SK-N-SH (cell line): ENCODE measurements at regions not wholly inside any gene's neighbourhood (a gene's known extent, or its start where the extent isn't known, plus 50 kb on each side); places are given as distances from the start of the nearest gene placed in this dataset.

Source experiments
- CTCF ChIA-PET: fragments of 300-600, 350-600 bp; formaldehyde crosslinking; extraction: SDS; loops from one replicate; lab custom pipeline; 2021; lab: Yijun Ruan, JAX
- POLR2A ChIA-PET: fragments of 350-600 bp; sonication (Branson Sonifier 250); formaldehyde crosslinking; extraction: SDS; loops from one replicate; lab custom pipeline; 2020; ENCODE audit warnings: antibody characterized with exemption, inconsistent platforms; lab: Yijun Ruan, JAX
- DNase-seq: peaks from one replicate; pipeline ENCODE4 v3.0.0; 2012
- H2AFZ ChIP-seq: fragments of 200-600 bp; sonication (generic); 2 replicates; pipeline ENCODE4 v1.8.1; 2016; ENCODE audit warnings: antibody characterized with exemption, mild to moderate bottlenecking, low read depth
- H3F3A ChIP-seq: fragments of 200-600 bp; sonication (generic); replicated peaks from 2 replicates; pipeline ENCODE3; 2016; ENCODE audit warnings: antibody characterized with exemption, mild to moderate bottlenecking; ENCODE audit not compliant: insufficient read depth
- H3K27ac ChIP-seq, 2 experiments: fragments of 200-500 bp in 1 of 2; fragments of 200-600 bp in 1 of 2; sonication (Bioruptor generic) in 1 of 2; sonication (generic), shearing (Covaris generic) in 1 of 2; 2 replicates each; pipeline versions ENCODE4 v1.5.1 to v1.6.1; 2014 to 2016; ENCODE audit warnings: low read depth in 2 of 2, inconsistent platforms in 1 of 2, low read length in 1 of 2, mild to moderate bottlenecking in 1 of 2, mixed read lengths in 1 of 2
- H3K27me3 ChIP-seq: fragments of 200-600 bp; sonication (generic), shearing (Covaris generic); 2 replicates; pipeline ENCODE4 v1.6.1; 2016; ENCODE audit warnings: mixed run types; ENCODE audit not compliant: insufficient read depth
- H3K36me3 ChIP-seq, 2 experiments: fragments of 200-500 bp in 1 of 2; fragments of 200-600 bp in 1 of 2; sonication (Bioruptor generic) in 1 of 2; sonication (generic) in 1 of 2; replicated peaks in 1 of 2; 2 replicates each; pipeline versions ENCODE3 to v1.5.1; 2014 to 2016; ENCODE audit warnings: low read length in 1 of 2, mild to moderate bottlenecking in 1 of 2; ENCODE audit not compliant: insufficient read depth in 2 of 2, control insufficient read depth in 1 of 2
- H3K4me1 ChIP-seq, 2 experiments: fragments of 200-500 bp in 1 of 2; fragments of 200-600 bp in 1 of 2; sonication (Bioruptor generic) in 1 of 2; sonication (generic), shearing (Covaris generic) in 1 of 2; 2 replicates each; pipeline versions ENCODE4 v1.5.1 to v1.6.1; 2014 to 2016; ENCODE audit warnings: low read depth in 1 of 2, low read length in 1 of 2, mixed run types in 1 of 2; ENCODE audit not compliant: insufficient read depth in 2 of 2, control insufficient read depth in 1 of 2
- H3K4me2 ChIP-seq: fragments of 200-600 bp; sonication (generic), shearing (Covaris generic); 2 replicates; pipeline ENCODE4 v1.6.1; 2017; ENCODE audit warnings: mixed run types
- H3K4me3 ChIP-seq, 2 experiments: fragments of 200-500 bp in 1 of 2; fragments of 200-600 bp in 1 of 2; sonication (Bioruptor generic) in 1 of 2; sonication (generic), shearing (Covaris generic) in 1 of 2; 2 replicates each; pipeline versions ENCODE4 v1.5.1 to v1.8.1; 2014 to 2016; ENCODE audit warnings: low read depth in 2 of 2, inconsistent platforms in 1 of 2, low read length in 1 of 2, mild to moderate bottlenecking in 1 of 2, mixed read lengths in 1 of 2, moderate library complexity in 1 of 2
- H3K79me2 ChIP-seq: fragments of 200-600 bp; sonication (generic); 2 replicates; pipeline ENCODE4 v1.8.1; 2017; ENCODE audit warnings: mild to moderate bottlenecking; ENCODE audit not compliant: insufficient read depth
- H3K9ac ChIP-seq: fragments of 200-600 bp; sonication (generic); 2 replicates; pipeline ENCODE4 v1.6.1; 2017; ENCODE audit warnings: mixed run types
- H3K9me2 ChIP-seq: fragments of 200-600 bp; sonication (generic); 2 replicates; pipeline ENCODE4 v1.6.1; 2017; ENCODE audit warnings: mixed run types
- H3K9me3 ChIP-seq: fragments of 200-600 bp; sonication (generic); 2 replicates; pipeline ENCODE4 v1.6.1; 2017; ENCODE audit warnings: mixed run types, mild to moderate bottlenecking, moderate library complexity
- H4K20me1 ChIP-seq: fragments of 200-600 bp; sonication (generic); 2 replicates; pipeline ENCODE4 v1.6.1; 2017; ENCODE audit warnings: mild to moderate bottlenecking, mixed run types; ENCODE audit not compliant: insufficient read depth
- EP300 ChIP-seq, 2 experiments: IDR thresholded peaks; 2 replicates each; pipeline versions ENCODE4 v1.4.0 to v1.6.1; 2012; ENCODE audit warnings: borderline replicate concordance in 1 of 2, low read depth in 1 of 2, low read length in 1 of 2
- EZH2phosphoT487 ChIP-seq: fragments of 200-600 bp; sonication (generic); IDR thresholded peaks from 2 replicates; pipeline ENCODE4 v1.6.1; 2017; ENCODE audit warnings: low read depth, mixed run types, mild to moderate bottlenecking, antibody characterized with exemption, moderate library complexity, borderline replicate concordance
- FOSL2 ChIP-seq: IDR thresholded peaks from 2 replicates; pipeline ENCODE4 v1.4.0; 2012; ENCODE audit warnings: low read depth, mild to moderate bottlenecking, moderate library complexity, borderline replicate concordance
- FOXJ3 ChIP-seq: sonication (generic); formaldehyde crosslinking; IDR thresholded peaks from 2 replicates; pipeline ENCODE4 v1.5.1; 2020; ENCODE audit warnings: mild to moderate bottlenecking, missing genetic modification reagents
- MAX ChIP-seq: IDR thresholded peaks from 2 replicates; pipeline ENCODE4 v1.4.0; 2012; ENCODE audit warnings: low read depth
- MEF2A ChIP-seq: IDR thresholded peaks from 2 replicates; pipeline ENCODE4 v1.4.0; 2012; ENCODE audit warnings: low read depth, borderline replicate concordance
- MXI1 ChIP-seq: IDR thresholded peaks from 2 replicates; pipeline ENCODE4 v1.6.1; 2012; ENCODE audit warnings: mild to moderate bottlenecking, low read depth, low read length, improper control_type of control experiment
- NFIC ChIP-seq: IDR thresholded peaks from 2 replicates; pipeline ENCODE4 v1.4.0; 2012; ENCODE audit warnings: borderline replicate concordance
- POLR2AphosphoS5 ChIP-seq: IDR thresholded peaks from 2 replicates; pipeline ENCODE4 v1.6.1; 2012; ENCODE audit warnings: low read depth, low read length
- REST ChIP-seq: IDR thresholded peaks from 2 replicates; pipeline ENCODE4 v1.6.1; 2012; ENCODE audit warnings: mild to moderate bottlenecking, low read depth, low read length, moderate library complexity
- SMC3 ChIP-seq: IDR thresholded peaks from 2 replicates; pipeline ENCODE4 v1.6.1; 2012; ENCODE audit warnings: low read depth, low read length, improper control_type of control experiment
- TAF1 ChIP-seq: IDR thresholded peaks from 2 replicates; pipeline ENCODE4 v1.6.1; 2012; ENCODE audit warnings: low read depth, mild to moderate bottlenecking, low read length, moderate library complexity, borderline replicate concordance
- TCF12 ChIP-seq: IDR thresholded peaks from 2 replicates; pipeline ENCODE4 v1.4.0; 2012
- USF1 ChIP-seq: IDR thresholded peaks from 2 replicates; pipeline ENCODE4 v1.4.0; 2012; ENCODE audit warnings: low read depth, borderline replicate concordance
- USF2 ChIP-seq: fragments of 150-350 bp; IDR thresholded peaks from 2 replicates; pipeline ENCODE4 v1.6.1; 2017; ENCODE audit warnings: antibody characterized with exemption, low read length, low read depth, borderline replicate concordance
- WGBS: methylation state at CpG from one replicate; pipeline ENCODE4 v1.1.6; 2017; ENCODE audit warnings: low lambda C conversion rate; 5-methylcytosine and 5-hydroxymethylcytosine counted together

GRCh38 chr9:95373069-95373681, 55.7 kb upstream of the FANCC start:
- peaks cover 7 to 11% of the 10 kb centered on the region in 2 experiments; a peak in 3 of 4 replicates for H3K4me1 ChIP-seq
- TF ChIP-seq EP300 (IDR thresholded peaks at IDR 0.05; ENCODE audit: borderline replicate concordance in 1 of 2, low read depth in 1 of 2, low read length in 1 of 2) (0 out of 4 replicates have a peak, but pooled peaks of 1 of the 2 experiments have one; percentile 1), NFIC (peak; percentile 67), FOXJ3 (CRISPR knock-in tag) (0 out of 2 replicates have a peak, but pooled peaks have one; percentile 16), SMC3 (no peak), TCF12 (peak; percentile 33; the same call in 1 of the 2 replicates), MXI1 (peak; percentile 44; the same call in 1 of the 2 replicates), POLR2AphosphoS5 (no peak)
- no peaks in the 10 kb centered on the region for H4K20me1 ChIP-seq
- no peaks in the 10 kb centered on the region for H3K79me2 ChIP-seq
- no peak overlapping the region for H3K4me3 ChIP-seq
- DNase-seq: peak; percentile 75
- no peaks in the 10 kb centered on the region for H3K27me3 ChIP-seq
- no peaks in the 10 kb centered on the region for H3F3A ChIP-seq
- ChIA-PET POLR2A (no interaction called here), CTCF (interaction anchor here (1.2 kb wide), 1 partner anchor 32 kb away, joined by 3 read pairs; no protein-coding TSS in a partner anchor)
- H3K9me2 ChIP-seq: no peaks in the 10 kb centered on the region
- no peaks in the 10 kb centered on the region for H3K36me3 ChIP-seq
- no peaks in the 10 kb centered on the region for H3K9me3 ChIP-seq
- 0 out of 4 replicates have a peak overlapping the region, but pooled peaks of 1 of the 2 experiments have one; percentile 18 for H3K27ac ChIP-seq
- no peak overlapping the region for H3K9ac ChIP-seq
- no peak overlapping the region for H3K4me2 ChIP-seq
- no peak overlapping the region for H2AFZ ChIP-seq
- WGBS: 42% methylated on average over 6 of the region's 6 CpGs

GRCh38 chr9:95370064-95370463, 52.6 kb upstream of the FANCC start:
- Histone ChIP-seq H3K4me2 (no peak overlapping the region), H3K9me3 (no peaks in the 10 kb centered on the region), H3K9me2 (no peaks in the 10 kb centered on the region), H3F3A (no peaks in the 10 kb centered on the region), H3K4me3 (no peak overlapping the region), H3K79me2 (no peaks in the 10 kb centered on the region), H3K27ac (no peak overlapping the region), H2AFZ (no peak overlapping the region), H4K20me1 (no peaks in the 10 kb centered on the region), H3K4me1 (peaks cover 7 to 11% of the 10 kb centered on the region in 2 experiments; a peak in 3 of 4 replicates), H3K27me3 (no peaks in the 10 kb centered on the region; the same call in 1 of the 2 replicates), H3K9ac (no peak overlapping the region), H3K36me3 (no peaks in the 10 kb centered on the region)
- POLR2A ChIA-PET: no interaction called here
- 57% methylated on average over 4 of the region's 4 CpGs for WGBS
- DNase-seq: no peak
- CTCF ChIA-PET: no interaction called here
- no peak for TF ChIP-seq USF1
- no peak for TF ChIP-seq TAF1
- TF ChIP-seq TCF12: no peak
- TF ChIP-seq REST: no peak
- no peak for TF ChIP-seq MEF2A
- no peak for TF ChIP-seq FOSL2
- no peak for TF ChIP-seq EZH2phosphoT487
- no peak for TF ChIP-seq MAX
- no peak for TF ChIP-seq USF2
